GM18519 (cell line): ENCODE measurements at regions not wholly inside any gene's neighbourhood (a gene's known extent, or its start where the extent isn't known, plus 50 kb on each side); places are given as distances from the start of the nearest gene placed in this dataset.
"Not testable (repeated sequence)": the region's sequence is repeated elsewhere in the genome, so short reads cannot be mapped to it uniquely, and the experiment has no call there.

Experiments used
- ATAC-seq: cut with Tn5 transposase; IDR thresholded peaks from one replicate; pipeline ENCODE4 v1.9.1; 2021; ENCODE audit warnings: mild to moderate bottlenecking, moderate library complexity; ENCODE audit not compliant: unreplicated experiment, low FRiP score

DNA sequence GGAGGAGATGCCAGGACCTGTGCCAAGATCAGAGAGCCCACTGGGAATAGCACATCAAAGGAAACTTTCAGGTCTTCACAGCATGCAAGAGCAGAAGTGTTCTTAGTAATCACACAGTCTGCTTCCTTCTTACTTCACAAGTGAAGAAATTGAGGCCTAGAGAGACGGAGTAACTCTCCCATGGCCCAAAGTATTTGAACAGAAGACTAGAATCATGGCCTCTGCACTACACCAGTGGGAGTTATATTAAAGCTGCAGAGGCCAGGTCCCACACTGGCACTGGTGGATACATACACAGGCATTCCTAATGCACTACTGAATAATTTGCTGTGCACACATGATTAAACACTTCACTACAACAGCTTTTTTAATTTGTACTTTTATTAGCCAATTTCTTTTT is 107.6 kb upstream of the RMP24 start:
- no peak for ATAC-seq

GRCh38 chr18:35868915-35869314 is 103.6 kb upstream of the RMP24 start:
- ATAC-seq = no peak

DNA sequence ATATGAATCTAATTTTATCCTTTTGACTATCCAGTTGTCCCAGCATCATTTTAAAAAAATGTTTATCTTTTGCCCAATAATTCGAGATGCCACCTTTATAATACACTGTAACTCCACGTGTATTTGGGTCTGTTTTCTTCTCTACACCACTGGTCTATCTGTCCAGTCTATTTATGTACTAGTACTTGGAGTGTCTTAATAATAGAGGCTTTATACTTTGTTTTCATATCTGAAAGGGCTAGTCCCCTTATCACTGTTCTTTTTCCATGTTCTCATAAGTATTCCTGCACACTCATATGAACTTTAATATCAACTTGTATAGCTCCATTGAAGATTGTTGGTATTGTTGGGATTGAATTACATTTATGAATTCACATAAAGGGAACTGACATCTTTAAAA is 101.1 kb upstream of the RMP24 start:
- no peak for ATAC-seq

- ATAC-seq = no peak
Observed at GRCh38 chr18:35875566-35875965, 96.9 kb upstream of the RMP24 start.

DNA sequence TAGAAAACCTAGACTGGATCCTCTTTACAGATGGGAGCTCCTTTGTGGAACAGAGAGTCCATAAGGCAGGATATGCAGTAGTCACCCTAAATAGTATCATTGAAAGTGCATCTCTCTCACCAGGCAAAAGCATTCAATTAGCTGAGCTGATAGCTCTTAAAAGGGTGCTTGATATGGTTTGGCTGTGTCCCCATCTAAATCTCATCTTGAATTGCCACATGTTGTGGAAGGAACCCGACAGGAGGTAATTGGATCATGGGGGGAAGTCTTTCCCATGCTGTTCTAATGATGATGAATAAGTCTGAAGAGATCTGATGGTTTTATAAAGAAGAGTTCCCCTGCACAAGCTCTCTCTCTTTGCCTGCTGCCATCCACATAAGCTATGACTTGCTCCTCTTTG is 96.2 kb upstream of the RMP24 start:
- ATAC-seq = no peak

DNA sequence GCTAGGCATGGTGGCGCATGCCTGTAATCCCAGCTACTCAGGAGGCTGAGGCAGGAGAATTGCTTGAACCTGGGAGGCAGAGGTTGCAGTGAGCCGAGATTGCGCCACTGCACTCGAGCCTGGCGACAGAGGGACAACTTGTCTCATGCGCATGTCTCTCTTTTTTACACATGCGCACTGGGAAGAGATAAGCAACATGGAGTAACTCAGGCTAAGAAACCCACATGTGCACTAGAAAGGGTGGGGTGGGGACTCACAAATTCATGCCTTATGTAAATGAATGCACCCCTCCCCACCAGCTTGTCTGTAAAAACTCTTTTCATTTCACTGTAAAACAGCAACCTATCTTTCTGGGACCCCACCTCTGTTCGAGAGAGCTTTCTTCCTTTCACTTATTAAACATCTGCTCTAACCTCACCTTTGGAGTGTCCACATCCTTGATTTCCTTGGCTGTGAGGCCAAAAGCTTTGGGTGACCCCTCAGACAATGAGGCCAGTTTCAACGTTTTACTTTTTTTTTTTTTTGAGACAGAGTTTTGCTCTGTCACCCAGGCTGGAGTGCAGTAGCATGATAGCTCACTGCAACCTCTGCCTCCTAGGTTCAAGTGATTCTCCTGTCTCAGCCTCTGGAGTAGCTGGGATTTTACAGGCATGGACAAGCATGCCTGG is 91.6 kb upstream of the RMP24 start:
- ATAC-seq = no peak

DNA sequence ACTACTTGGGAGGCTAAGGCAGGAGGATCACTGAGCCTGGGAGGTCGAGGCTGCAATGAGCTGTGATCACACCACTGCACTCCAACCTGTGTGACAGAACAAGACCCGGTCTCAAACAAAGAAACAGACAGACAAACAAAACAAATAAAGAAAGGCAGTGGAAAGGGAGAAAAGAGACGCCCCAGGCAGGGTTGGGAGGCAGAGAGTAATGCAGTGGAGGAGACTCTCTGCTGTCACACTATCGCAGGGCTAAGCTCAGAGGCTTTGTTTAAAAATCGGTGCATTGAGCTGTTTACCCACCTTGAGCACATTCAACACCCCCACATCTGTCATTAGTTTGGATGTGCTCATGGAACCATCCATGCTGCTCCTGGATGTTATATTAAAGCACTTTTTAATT is 84.2 kb upstream of the RMP24 start:
- ATAC-seq = no peak

DNA sequence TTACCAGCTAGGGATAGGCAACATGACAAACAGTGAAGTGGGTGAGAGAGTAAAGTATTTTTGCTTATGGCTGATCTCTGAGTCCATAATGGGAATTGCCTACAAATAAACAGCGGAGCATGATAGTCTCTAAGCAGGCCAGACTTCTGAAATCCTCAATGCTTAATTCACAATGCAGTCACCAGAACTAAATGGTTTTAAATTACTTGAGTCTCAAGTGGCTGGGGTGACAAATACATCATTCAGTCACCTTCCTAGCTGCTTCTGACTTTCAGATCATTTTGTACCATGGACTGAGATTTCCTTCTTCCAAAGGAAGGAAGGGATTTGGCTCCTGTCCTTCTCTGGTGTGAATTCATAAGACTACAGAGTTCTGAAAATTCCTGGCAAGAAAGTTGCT is 82.8 kb upstream of the RMP24 start:
- no peak for ATAC-seq

DNA sequence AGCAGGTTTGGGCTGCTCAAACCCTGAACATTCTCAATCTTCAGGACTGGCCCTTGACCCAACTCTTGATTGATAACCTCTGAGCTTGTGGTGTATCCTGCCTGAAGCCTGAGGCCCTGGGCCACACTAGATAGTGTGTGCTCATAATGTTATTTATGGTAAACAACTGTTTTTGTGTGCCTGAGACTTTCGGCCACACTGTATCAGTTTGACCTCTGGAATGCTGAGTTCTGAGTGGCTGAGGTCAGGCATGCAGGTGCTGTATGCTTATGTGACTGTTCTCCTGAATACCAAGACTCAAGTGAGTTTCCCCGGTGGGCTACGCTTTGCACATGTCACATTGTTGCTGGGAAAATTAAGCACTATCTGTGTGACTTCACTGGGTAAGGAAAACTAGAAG is 82.2 kb upstream of the RMP24 start:
- ATAC-seq = no peak

GRCh38 chr18:35892118-35892517 is 80.4 kb upstream of the RMP24 start:
- ATAC-seq = no peak

DNA sequence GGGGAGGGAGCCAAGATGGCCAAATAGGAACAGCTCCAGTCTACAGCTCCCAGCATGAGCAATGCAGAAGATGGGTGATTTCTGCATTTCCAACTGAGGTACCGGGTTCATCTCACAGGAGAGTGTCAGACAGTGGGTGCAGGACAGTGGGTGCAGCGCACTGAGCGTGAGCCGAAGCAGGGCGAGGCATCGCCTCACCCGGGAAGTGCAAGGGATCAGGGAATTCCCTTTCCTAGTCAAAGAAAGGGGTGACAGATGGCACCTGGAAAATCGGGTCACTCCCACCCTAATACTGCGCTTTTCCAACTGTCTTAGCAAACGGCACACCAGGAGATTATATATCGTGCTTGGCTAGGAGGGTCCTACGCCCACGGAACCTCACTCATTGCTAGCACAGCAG is 75.0 kb upstream of the RMP24 start:
- not testable (repeated sequence) for ATAC-seq

- no peak for ATAC-seq
Observed at GRCh38 chr18:35904389-35905037, 68.0 kb upstream of the RMP24 start.

DNA sequence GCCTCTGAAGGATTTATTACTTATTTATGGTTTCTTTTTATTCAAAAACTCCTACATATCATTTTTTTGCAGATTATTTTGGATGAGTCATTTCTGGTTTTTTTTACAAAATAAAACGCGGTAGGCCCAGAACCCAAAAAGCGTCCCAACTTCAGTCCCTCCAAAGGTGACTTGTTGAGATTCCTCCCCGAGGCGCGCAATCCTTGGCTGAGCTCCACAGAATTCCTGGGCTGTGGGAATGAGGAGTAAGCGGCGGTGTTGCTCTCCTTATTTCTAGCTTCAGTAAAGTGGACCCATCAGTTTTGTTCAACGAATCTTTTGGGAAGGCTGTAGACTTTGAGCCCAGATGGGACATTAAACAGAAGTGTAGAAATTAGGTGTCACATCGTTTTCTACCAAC is 67.0 kb upstream of the RMP24 start:
- ATAC-seq = no peak

- not testable (repeated sequence) for ATAC-seq
Observed at GRCh38 chr18:35906291-35906690, 66.2 kb upstream of the RMP24 start.

GRCh38 chr18:35910327-35910726 is 62.2 kb upstream of the RMP24 start:
- no peak for ATAC-seq

- ATAC-seq = no peak
Observed at GRCh38 chr18:35912332-35912731, 60.1 kb upstream of the RMP24 start.

GRCh38 chr18:35915056-35915455 is 57.4 kb upstream of the RMP24 start:
- no peak for ATAC-seq

- no peak for ATAC-seq
Observed at GRCh38 chr18:35917043-35917442, 55.4 kb upstream of the RMP24 start.

DNA sequence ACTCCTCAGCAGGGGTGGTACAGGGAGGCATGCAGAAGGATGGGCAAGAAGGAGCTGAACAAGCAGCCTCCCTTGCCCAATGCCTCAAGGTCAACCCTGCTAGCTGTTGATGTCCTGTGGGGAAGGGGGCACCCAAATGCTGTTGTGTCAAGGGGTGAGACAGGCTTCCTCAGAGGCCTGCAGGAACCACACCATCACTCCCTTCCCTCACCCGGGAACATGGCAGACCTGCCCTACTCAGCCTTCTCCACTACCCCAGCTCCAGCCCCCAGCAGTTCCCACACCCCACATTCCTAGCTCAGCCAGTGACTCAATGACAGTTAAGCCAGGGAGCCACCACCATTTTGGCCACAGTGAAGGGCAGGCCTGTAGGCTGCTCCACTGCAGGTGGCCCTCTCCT is 53.9 kb upstream of the RMP24 start:
- ATAC-seq = no peak

GRCh38 chr18:35919179-35919578 is 53.3 kb upstream of the RMP24 start:
- ATAC-seq = no peak

GRCh38 chr18:35920623-35921022 is 51.9 kb upstream of the RMP24 start:
- ATAC-seq = no peak
